HUES6 (cell line): ENCODE measurements at regions not wholly inside any gene's neighbourhood (a gene's known extent, or its start where the extent isn't known, plus 50 kb on each side); places are given as distances from the start of the nearest gene placed in this dataset.

Experiments
- H3K27ac ChIP-seq: 2 replicates; pipeline ENCODE4 v1.7.0; 2013; ENCODE audit warnings: low read depth, mild to moderate bottlenecking, low read length, inconsistent platforms
- H3K27me3 ChIP-seq: 2 replicates; pipeline ENCODE4 v1.6.1; 2013; ENCODE audit warnings: low read length; ENCODE audit not compliant: control insufficient read depth, insufficient read depth
- H3K36me3 ChIP-seq: 2 replicates; pipeline ENCODE4 v1.6.1; 2013; ENCODE audit warnings: low read length; ENCODE audit not compliant: control insufficient read depth, insufficient read depth
- H3K4me1 ChIP-seq: 2 replicates; pipeline ENCODE4 v1.6.1; 2013; ENCODE audit warnings: low read length; ENCODE audit not compliant: control insufficient read depth, insufficient read depth
- H3K4me3 ChIP-seq: 2 replicates; pipeline ENCODE4 v1.5.1; 2013; ENCODE audit warnings: low read depth, low read length
- H3K9ac ChIP-seq: one replicate; pipeline ENCODE4 v1.6.1; 2013; ENCODE audit warnings: mild to moderate bottlenecking, low read length
- H3K9me3 ChIP-seq: 2 replicates; pipeline ENCODE4 v1.6.1; 2013; ENCODE audit warnings: low read depth, low read length; ENCODE audit not compliant: control insufficient read depth, insufficient read depth

GRCh38 chr6:211871-212497 lies 80.3 kb upstream of the DUSP22 start:
- no peaks in the 10 kb centered on the region for H3K36me3 ChIP-seq
- no peaks in the 10 kb centered on the region for H3K4me1 ChIP-seq

GRCh38 chr6:213284-213683 lies 79.0 kb upstream of the DUSP22 start:
- H3K9me3 ChIP-seq = peaks cover 12% of the 10 kb centered on the region; the same call in 1 of the 2 replicates
- H3K4me3 ChIP-seq = no peak overlapping the region
- H3K27ac ChIP-seq = no peak overlapping the region
- no peaks in the 10 kb centered on the region for H3K36me3 ChIP-seq
- H3K27me3 ChIP-seq = peaks cover 5% of the 10 kb centered on the region; the same call in 1 of the 2 replicates
- no peak overlapping the region for H3K9ac ChIP-seq
- no peaks in the 10 kb centered on the region for H3K4me1 ChIP-seq

More at GRCh38 chr6:211871-212497, 80.3 kb upstream of the DUSP22 start:
- Histone ChIP-seq H3K27ac (no peak overlapping the region), H3K4me3 (no peak overlapping the region), H3K9me3 (peaks cover 12% of the 10 kb centered on the region; the same call in 1 of the 2 replicates), H3K9ac (no peak overlapping the region), H3K27me3 (peaks cover 5% of the 10 kb centered on the region; the same call in 1 of the 2 replicates)

GRCh38 chr6:214428-214827 lies 77.9 kb upstream of the DUSP22 start:
- H3K9ac ChIP-seq = no peak overlapping the region
- H3K9me3 ChIP-seq = peaks cover 12% of the 10 kb centered on the region; the same call in 1 of the 2 replicates
- peaks cover 5% of the 10 kb centered on the region; the same call in 1 of the 2 replicates for H3K27me3 ChIP-seq
- no peaks in the 10 kb centered on the region for H3K36me3 ChIP-seq
- no peak overlapping the region for H3K27ac ChIP-seq
- H3K4me3 ChIP-seq = no peak overlapping the region
- no peaks in the 10 kb centered on the region for H3K4me1 ChIP-seq

GRCh38 chr6:215335-216034 lies 76.8 kb upstream of the DUSP22 start:
- Histone ChIP-seq H3K27me3 (peaks cover 5% of the 10 kb centered on the region; the same call in 1 of the 2 replicates), H3K9me3 (peaks cover 12% of the 10 kb centered on the region; the same call in 1 of the 2 replicates), H3K4me3 (no peak overlapping the region), H3K27ac (no peak overlapping the region), H3K36me3 (no peaks in the 10 kb centered on the region), H3K9ac (no peak overlapping the region), H3K4me1 (peaks cover 5% of the 10 kb centered on the region; the same call in 1 of the 2 replicates)

GRCh38 chr6:217048-217659 lies 75.1 kb upstream of the DUSP22 start:
- H3K27ac ChIP-seq = no peak overlapping the region
- H3K9me3 ChIP-seq = peaks cover 12% of the 10 kb centered on the region; the same call in 1 of the 2 replicates
- no peak overlapping the region for H3K9ac ChIP-seq
- H3K4me3 ChIP-seq = no peak overlapping the region
- H3K36me3 ChIP-seq = no peaks in the 10 kb centered on the region
- peaks cover 11% of the 10 kb centered on the region; the same call in 1 of the 2 replicates for H3K4me1 ChIP-seq
- 0 out of 2 replicates have a peak, but pooled peaks cover 2% of the 10 kb centered on the region for H3K27me3 ChIP-seq

- Histone ChIP-seq H3K36me3 (no peaks in the 10 kb centered on the region), H3K4me1 (peaks cover 15% of the 10 kb centered on the region), H3K27ac (no peak overlapping the region), H3K4me3 (no peak overlapping the region), H3K9ac (no peak overlapping the region), H3K27me3 (no peaks in the 10 kb centered on the region), H3K9me3 (peaks cover 12% of the 10 kb centered on the region; the same call in 1 of the 2 replicates)
Observed at GRCh38 chr6:218153-219018, 73.9 kb upstream of the DUSP22 start.

GRCh38 chr6:219019-219570 lies 73.2 kb upstream of the DUSP22 start:
- no peaks in the 10 kb centered on the region for H3K27me3 ChIP-seq
- H3K4me1 ChIP-seq = peaks cover 19% of the 10 kb centered on the region
- H3K9me3 ChIP-seq = peaks cover 7% of the 10 kb centered on the region; the same call in 1 of the 2 replicates
- no peak overlapping the region for H3K9ac ChIP-seq
- no peak overlapping the region for H3K4me3 ChIP-seq
- H3K36me3 ChIP-seq = no peaks in the 10 kb centered on the region
- H3K27ac ChIP-seq = no peak overlapping the region

DNA sequence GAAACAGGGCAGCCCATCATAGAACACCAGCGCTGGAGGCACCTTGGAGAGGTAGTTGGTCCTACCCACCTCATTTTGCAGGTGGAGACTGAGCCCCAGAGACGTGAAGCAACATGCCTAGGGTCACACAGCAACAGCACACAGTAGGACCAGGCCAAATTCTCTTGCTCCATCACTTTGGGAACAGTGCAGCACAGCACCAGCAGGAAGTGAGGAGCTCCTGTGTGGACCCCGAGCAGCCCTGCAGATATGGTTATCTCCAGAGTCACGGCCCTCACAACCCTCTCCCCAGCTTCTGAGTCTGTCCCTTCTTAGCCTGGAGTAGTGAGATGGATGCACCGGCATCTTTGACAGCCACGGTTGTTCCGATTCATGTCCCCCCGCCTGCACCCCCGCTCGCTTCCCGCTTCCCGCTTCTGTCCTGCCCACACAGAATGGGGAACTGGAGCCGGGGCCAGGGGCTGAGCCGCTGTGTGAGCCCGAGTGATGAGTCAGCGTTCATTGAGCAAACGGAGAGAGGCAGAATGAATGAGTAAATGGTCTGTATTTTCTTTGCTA lies 72.6 kb upstream of the DUSP22 start:
- Histone ChIP-seq H3K9ac (no peak overlapping the region), H3K9me3 (peaks cover under 1% of the 10 kb centered on the region; the same call in 1 of the 2 replicates), H3K36me3 (no peaks in the 10 kb centered on the region), H3K4me1 (peaks cover 19% of the 10 kb centered on the region), H3K27me3 (no peaks in the 10 kb centered on the region), H3K27ac (no peak overlapping the region), H3K4me3 (no peak overlapping the region)

- no peaks in the 10 kb centered on the region for H3K27me3 ChIP-seq
- H3K4me1 ChIP-seq = peaks cover 19% of the 10 kb centered on the region
- no peaks in the 10 kb centered on the region for H3K9me3 ChIP-seq
- no peak overlapping the region for H3K27ac ChIP-seq
- H3K4me3 ChIP-seq = no peak overlapping the region
- no peak overlapping the region for H3K9ac ChIP-seq
- no peaks in the 10 kb centered on the region for H3K36me3 ChIP-seq
Observed at GRCh38 chr6:220312-220711, 72.0 kb upstream of the DUSP22 start.
